HG03175 (cell line): ENCODE measurements at regions not wholly inside any gene's neighbourhood (a gene's known extent, or its start where the extent isn't known, plus 50 kb on each side); places are given as distances from the start of the nearest gene placed in this dataset.
"Not testable (repeated sequence)": the region's sequence is repeated elsewhere in the genome, so short reads cannot be mapped to it uniquely, and the experiment has no call there.

Experiments
- ATAC-seq: cut with Tn5 transposase; IDR thresholded peaks from one replicate; pipeline ENCODE4 v1.9.1; 2021; ENCODE audit warnings: mild to moderate bottlenecking, moderate library complexity; ENCODE audit not compliant: unreplicated experiment

GRCh38 chr9:75531588-75531987, 358.9 kb upstream of the PCSK5 start:
- no peak for ATAC-seq

- no peak for ATAC-seq
Observed at GRCh38 chr9:75532233-75533050, 358.0 kb upstream of the PCSK5 start.

- no peak for ATAC-seq
Observed at GRCh38 chr9:75539523-75539922, 350.9 kb upstream of the PCSK5 start.

DNA sequence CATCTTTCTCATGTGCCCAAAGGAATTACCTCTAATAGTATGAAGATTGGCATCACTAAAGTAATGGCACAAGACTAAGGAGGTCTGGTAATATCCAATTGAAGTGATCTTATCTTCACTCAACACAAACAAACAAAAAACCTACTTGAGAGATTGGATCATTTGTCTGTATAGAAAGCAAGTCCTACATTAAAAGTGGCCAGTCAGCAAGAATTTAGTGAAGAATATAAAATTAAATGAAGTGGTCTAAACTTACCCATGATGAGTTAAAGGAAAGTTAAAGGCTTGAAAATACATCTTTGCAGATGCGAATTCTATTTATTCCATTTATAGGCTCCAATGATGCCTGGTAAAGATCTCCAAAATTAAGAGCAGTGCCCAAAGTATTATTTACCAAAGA, 350.3 kb upstream of the PCSK5 start:
- ATAC-seq, result no peak

DNA sequence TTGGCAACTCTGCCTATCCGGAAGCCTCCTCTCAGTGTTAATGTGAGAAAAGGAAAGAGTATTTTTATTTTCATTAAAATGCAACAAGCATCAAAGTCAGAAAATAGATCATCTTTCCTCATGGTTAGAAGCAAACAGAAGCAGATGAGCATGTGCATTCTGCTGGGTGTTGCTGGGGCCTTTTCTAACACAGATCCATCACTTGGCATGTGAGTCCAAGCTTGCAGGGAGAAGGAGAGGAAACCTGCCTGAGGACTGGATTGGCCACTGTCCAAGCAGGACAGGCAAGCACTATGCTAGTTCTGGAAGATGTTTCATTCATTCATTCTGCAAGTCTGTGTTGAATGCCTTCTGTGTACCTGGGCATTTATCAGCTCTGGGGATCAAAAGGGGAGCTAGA, 348.7 kb upstream of the PCSK5 start:
- no peak for ATAC-seq

DNA sequence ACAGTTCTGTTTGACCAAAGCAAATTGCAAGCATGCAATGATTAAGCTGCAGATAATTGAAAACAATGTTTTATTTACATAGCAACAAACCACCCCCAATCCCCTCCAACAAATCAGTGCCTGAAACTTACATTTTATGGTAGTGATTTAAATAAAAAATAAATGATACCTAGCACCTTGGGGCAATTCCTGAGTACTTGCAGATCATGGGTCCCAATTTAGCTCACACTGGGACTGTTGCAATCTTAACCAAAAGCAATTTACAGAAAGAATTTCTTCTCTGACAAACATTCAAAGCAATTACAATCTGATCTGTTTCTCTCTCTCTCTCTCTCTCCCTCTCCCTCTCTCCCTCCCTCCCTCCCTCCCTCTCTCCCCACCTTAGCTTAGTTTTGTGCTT, 345.7 kb upstream of the PCSK5 start:
- no peak for ATAC-seq

- ATAC-seq, result no peak
Observed at GRCh38 chr9:75545287-75545686, 345.2 kb upstream of the PCSK5 start.

DNA sequence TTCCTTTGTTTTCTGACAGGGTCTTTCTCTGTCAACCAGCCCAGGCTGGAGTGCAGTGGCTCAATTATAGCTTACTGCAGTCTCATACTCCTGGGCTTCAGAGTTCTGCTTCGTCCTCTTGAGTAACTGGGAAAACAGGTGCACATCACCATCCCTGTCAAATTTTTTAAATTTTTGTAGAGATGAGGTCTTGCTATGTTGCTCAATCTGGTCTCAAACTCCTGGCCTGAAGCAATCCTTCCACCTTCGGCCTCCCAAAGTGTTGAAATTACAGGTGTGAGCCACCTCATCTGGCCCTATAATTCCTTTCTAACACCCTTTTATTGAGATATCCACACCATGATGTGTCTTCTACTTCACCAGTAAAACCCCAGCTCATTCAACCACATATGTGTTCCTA, 341.6 kb upstream of the PCSK5 start:
- no peak for ATAC-seq

DNA sequence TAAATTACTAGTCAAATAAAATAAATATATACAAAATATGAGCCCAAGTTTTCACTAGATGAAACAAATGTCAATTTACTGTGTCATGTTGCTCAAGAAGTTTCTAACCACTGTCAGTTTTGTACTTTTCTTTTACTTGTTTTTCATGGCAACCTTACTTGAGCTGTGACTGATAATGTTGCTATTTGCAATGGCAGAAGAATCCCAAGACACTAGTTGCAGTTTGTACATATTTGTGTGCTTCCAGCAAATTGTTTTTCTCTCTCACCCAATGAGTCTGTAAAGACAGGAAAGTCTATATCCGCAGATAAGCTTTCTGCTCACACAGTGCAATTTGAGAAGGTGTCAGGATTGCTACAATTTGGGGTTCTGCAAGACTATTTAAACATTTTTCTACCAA, 338.6 kb upstream of the PCSK5 start:
- ATAC-seq, result no peak

DNA sequence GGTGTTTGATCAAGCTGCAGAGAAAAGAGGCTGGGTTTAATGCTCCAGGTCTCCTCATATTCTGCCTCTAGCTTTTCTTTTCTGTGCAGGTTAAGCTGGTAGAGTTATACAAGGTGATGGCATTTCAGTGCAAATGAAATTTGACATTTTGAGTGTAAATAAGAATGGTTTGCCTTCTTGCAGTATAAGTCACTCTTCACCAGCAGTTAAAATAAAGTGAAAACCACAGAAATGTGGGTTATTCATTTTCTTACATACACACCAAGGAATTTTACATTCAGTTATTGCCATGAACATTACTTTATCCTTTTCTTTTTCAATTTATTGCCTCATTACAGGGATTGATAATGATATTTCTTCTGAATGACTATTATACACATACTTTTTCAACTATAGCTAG, 337.5 kb upstream of the PCSK5 start:
- no peak for ATAC-seq

- ATAC-seq, result not testable (repeated sequence)
Observed at GRCh38 chr9:75566813-75567212, 323.7 kb upstream of the PCSK5 start.

- ATAC-seq, result no peak
Observed at GRCh38 chr9:75570538-75570937, 319.9 kb upstream of the PCSK5 start.

DNA sequence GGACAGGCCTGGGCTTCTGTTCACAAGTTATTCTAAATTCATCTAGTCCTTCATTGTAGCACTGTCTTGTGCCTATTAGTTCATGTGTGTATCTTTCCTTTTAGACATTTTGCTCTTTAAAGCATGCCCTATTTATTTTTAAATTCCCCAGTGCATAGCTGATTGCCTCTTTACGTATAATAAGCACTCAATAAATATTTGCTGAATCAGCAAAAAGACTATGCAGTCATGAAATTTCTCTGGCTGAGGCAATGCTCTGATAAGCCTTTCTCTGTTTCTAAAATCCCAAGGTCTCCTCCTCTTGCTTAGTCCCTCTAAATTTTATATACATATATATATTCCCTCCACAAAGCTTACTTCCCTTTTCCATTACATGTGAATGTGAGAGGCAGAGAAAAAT, 315.9 kb upstream of the PCSK5 start:
- no peak for ATAC-seq

DNA sequence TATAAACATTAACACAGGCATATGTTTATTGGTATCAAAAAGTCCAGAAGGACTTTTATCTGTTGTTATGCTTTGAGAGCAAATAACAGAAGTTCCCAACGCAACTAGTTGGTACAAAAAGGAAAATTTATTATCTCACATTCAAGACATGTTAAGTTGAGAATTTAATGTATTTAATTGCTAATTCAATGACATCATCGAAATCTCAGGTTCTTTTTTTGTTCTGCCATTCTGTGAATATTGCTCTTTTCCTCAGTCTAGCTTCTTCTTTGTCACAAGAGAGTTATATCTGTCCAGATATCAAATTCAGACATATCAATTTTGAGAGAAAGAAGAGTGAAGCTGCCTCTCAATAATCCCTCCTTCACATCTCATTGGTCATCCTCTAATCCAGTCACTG, 307.6 kb upstream of the PCSK5 start:
- no peak for ATAC-seq

GRCh38 chr9:75588808-75589207, 301.7 kb upstream of the PCSK5 start:
- ATAC-seq, result peak; percentile 66

DNA sequence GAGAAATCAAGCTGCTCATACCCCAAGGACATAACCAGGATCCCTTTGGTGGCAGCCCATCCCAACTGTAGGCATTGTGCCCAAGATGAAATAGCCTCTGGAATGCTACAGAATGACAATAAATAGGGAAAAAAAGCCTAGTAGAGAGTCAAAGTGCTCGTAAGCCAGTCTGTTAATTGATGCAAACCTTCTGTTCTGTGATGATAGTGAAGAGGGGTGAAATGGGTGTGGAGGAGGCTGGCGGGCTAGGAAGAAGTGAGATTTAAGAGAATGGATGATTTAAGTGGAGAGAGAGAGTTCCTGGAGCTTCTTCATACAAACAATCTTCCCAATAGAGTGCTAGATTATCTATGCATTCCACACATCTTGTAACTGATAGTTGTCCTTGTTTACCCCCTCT, 301.0 kb upstream of the PCSK5 start:
- no peak for ATAC-seq

GRCh38 chr9:75591972-75592371, 298.5 kb upstream of the PCSK5 start:
- ATAC-seq, result no peak

DNA sequence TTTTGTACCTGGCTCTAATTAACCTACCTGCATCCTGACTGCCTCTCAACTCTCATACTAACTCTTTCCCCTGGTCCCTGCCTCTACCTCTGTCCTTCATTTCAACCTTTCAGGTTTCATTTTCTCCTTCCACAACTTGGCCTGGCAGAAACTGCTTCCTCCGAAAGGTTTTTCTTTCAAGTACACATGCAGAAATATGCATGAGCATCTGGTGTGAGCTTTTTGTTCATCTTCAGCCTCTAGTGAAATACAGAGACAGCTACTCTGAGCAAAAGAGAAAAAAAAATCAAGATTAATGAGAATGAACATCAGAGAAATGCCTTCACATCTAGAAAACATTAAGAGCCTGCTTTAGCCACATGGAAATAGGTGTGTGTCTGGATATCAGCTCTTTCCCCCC, 297.9 kb upstream of the PCSK5 start:
- ATAC-seq, result no peak

- ATAC-seq, result no peak
Observed at GRCh38 chr9:75593920-75594319, 296.6 kb upstream of the PCSK5 start.

DNA sequence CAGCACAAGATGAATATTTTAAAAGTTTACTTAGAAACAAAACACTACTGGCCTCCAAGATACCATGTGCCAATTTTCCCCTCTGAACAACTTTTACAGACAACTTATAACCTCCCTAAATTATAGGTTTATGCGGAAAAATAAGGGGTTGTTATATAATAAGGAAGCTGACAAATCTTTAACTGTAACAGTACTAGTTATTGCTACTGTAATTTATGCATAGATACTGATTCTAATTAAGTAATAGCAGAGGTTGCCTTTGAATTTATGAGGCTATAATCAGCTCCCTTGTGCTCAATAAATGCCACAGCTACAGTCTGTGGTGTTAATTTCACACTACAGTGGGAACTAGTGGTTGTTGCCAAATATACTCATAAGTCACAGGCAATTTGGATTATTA, 291.3 kb upstream of the PCSK5 start:
- no peak for ATAC-seq

DNA sequence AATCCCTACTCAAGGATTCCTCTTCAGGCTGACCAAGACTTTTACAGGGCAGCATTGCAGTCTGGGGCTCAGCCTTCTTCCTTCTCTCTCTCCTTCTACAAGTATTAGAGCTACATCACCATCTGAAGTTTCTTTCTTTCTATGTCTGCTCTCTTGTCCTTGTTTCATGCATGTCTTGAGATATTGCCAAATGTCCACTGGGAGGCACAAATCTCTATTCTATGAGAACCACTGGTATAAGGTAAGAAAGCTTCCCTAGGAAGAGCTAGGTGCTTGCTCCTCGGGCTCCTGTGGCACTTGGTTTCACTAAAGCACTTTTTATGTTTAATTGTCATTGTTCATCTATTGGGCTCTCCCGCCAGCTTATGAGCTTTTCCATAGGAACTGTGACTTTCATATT, 289.2 kb upstream of the PCSK5 start:
- no peak for ATAC-seq

DNA sequence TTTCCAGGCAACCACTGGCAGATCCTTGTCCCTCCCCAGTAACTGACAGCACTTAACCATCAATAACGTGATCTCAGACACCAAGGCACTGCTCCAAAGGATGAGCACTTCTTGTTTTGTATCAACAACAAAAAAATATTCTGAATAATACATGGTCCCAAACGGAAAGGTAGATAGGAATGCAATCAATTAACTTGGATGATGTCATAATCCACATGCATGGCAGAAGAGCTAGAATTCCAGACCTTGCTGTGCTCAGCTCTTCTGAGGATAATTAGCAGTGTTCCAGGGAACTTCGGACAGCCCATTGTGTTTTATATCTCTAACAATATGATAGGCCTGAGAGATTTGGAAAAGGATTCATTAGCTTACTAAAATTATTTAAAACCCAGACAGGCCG, 288.4 kb upstream of the PCSK5 start:
- no peak for ATAC-seq

DNA sequence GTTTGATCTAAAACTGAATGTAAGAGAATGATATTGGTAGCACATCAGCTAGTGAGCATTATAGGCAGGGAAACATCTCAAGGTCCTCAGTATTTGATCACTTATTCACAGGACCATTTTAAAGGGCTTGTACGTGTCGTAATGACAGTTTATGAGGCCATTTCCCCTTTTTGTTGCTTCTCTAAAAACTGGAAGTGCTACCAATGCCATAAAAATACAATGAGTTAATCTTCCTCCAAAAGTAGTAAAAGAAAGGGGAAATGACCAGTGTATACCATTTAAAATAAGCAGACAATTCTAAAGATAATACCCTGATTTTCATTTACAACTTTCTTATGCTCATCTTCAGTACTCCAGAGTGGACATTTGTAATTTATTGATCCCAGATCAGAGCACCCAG, 285.8 kb upstream of the PCSK5 start:
- no peak for ATAC-seq
